ENCODE measurements at regions not wholly inside any gene's neighbourhood (a gene's known extent, or its start where the extent isn't known, plus 50 kb on each side); places are given as distances from the start of the nearest gene placed in this dataset.

GRCh38 chr19:31402529-31403316, 53.5 kb upstream of the TSHZ3 start:
- no peak for DNase-seq
- Mint-ChIP-seq H3K4me3 (no peak overlapping the region), H3K36me3 (ENCODE audit: low read depth) (no peaks in the 10 kb centered on the region), H3K27ac (no peak overlapping the region), H3K9me3 (peaks cover 5% of the 10 kb centered on the region), H3K27me3 (ENCODE audit: low read depth, poor library complexity) (peaks cover 25% of the 10 kb centered on the region), H3K4me1 (peaks cover 35% of the 10 kb centered on the region)
- no peak for TF ChIP-seq CTCF (IDR thresholded peaks at IDR 0.05)

GRCh38 chr19:31406106-31406505, 56.9 kb upstream of the TSHZ3 start:
- Mint-ChIP-seq H3K36me3 (ENCODE audit: low read depth) (no peaks in the 10 kb centered on the region), H3K27ac (no peak overlapping the region), H3K27me3 (ENCODE audit: low read depth, poor library complexity) (peaks cover 13% of the 10 kb centered on the region), H3K4me1 (peaks cover under 1% of the 10 kb centered on the region), H3K4me3 (no peak overlapping the region), H3K9me3 (peaks cover 1% of the 10 kb centered on the region)
- no peak for DNase-seq
- TF ChIP-seq CTCF (IDR thresholded peaks at IDR 0.05), result no peak

- no peak for DNase-seq
- Mint-ChIP-seq H3K9me3 (no peaks in the 10 kb centered on the region), H3K36me3 (ENCODE audit: low read depth) (no peaks in the 10 kb centered on the region), H3K27me3 (ENCODE audit: low read depth, poor library complexity) (peaks cover 13% of the 10 kb centered on the region), H3K4me3 (no peak overlapping the region), H3K4me1 (no peaks in the 10 kb centered on the region), H3K27ac (no peak overlapping the region)
- no peak for TF ChIP-seq CTCF (IDR thresholded peaks at IDR 0.05)
Observed at GRCh38 chr19:31408460-31409124, 59.4 kb upstream of the TSHZ3 start.

- no peaks in the 10 kb centered on the region for H3K9me3 Mint-ChIP-seq
- no peak for TF ChIP-seq CTCF (IDR thresholded peaks at IDR 0.05)
- DNase-seq, result no peak
- no peak overlapping the region for H3K4me3 Mint-ChIP-seq
- no peak overlapping the region for H3K27ac Mint-ChIP-seq
- peaks cover 33% of the 10 kb centered on the region for H3K27me3 Mint-ChIP-seq (ENCODE audit: low read depth, poor library complexity)
- H3K4me1 Mint-ChIP-seq, result no peaks in the 10 kb centered on the region
- H3K36me3 Mint-ChIP-seq (ENCODE audit: low read depth), result no peaks in the 10 kb centered on the region
Observed at GRCh38 chr19:31413353-31413752, 64.1 kb upstream of the TSHZ3 start.

GRCh38 chr19:31415322-31415721, 66.1 kb upstream of the TSHZ3 start:
- Mint-ChIP-seq H3K27me3 (ENCODE audit: low read depth, poor library complexity) (peaks cover 53% of the 10 kb centered on the region), H3K4me1 (peaks cover 8% of the 10 kb centered on the region), H3K9me3 (no peaks in the 10 kb centered on the region), H3K36me3 (ENCODE audit: low read depth) (no peaks in the 10 kb centered on the region), H3K27ac (no peak overlapping the region), H3K4me3 (no peak overlapping the region)
- DNase-seq, result no peak
- TF ChIP-seq CTCF (IDR thresholded peaks at IDR 0.05), result no peak

All from nephron progenitor cell (in vitro differentiated cells).